ENCODE measurements at regions not wholly inside any gene's neighbourhood (a gene's known extent, or its start where the extent isn't known, plus 50 kb on each side); places are given as distances from the start of the nearest gene placed in this dataset.

GRCh38 chr6:110542311-110543024 is 66.1 kb upstream of the SLC22A16 start:
- H4K5ac ChIP-seq (ENCODE audit: low read depth, low read length) = peak overlapping the region; percentile 16; the same call in 1 of the 2 replicates
- H3K23ac ChIP-seq (ENCODE audit: low read depth, low read length) = no peak overlapping the region
- no peak overlapping the region for H4K91ac ChIP-seq (ENCODE audit: insufficient read depth, low read depth, low read length)
- no peaks in the 10 kb centered on the region for H3K36me3 ChIP-seq (ENCODE audit: control insufficient read depth, insufficient read depth, low read length)
- peak overlapping the region; percentile 9 for H2AFZ ChIP-seq (replicated peaks; ENCODE audit: low read length, poor library complexity)
- peaks cover 5% of the 10 kb centered on the region for H3K9me3 ChIP-seq (ENCODE audit: control insufficient read depth, insufficient read depth, low read length)
- no peaks in the 10 kb centered on the region for H4K20me1 ChIP-seq (ENCODE audit: insufficient read depth, low read length)
- intact Hi-C loops (cut with micrococcal nuclease) (no loop called here), in situ Hi-C loops (cut with MboI; ENCODE audit: low sequenced_read_pairs) (loop anchor here (25.0 kb wide), 1 partner anchor 670 kb away; no protein-coding TSS in a partner anchor), dilution Hi-C loops (cut with HindIII; ENCODE audit: low sequenced_read_pairs, unreplicated experiment) (no loop called here)
- H4K8ac ChIP-seq (ENCODE audit: low read depth in 2 of 2, low read length in 2 of 2) = no peak overlapping the region
- no peak overlapping the region for H2BK15ac ChIP-seq (ENCODE audit: low read depth, low read length)
- DNase-seq = no peak
- no peak overlapping the region for H3K27ac ChIP-seq (ENCODE audit: insufficient read depth, low read length)
- H3K79me1 ChIP-seq (ENCODE audit: low read depth in 1 of 2, low read length in 2 of 2) = peaks cover 0 to 7% of the 10 kb centered on the region in 2 experiments; a peak in 1 of 4 replicates
- H2BK5ac ChIP-seq (ENCODE audit: low read depth, low read length, poor library complexity, severe bottlenecking) = no peak overlapping the region
- CTCF ChIA-PET = no interaction called here
- H3K14ac ChIP-seq (replicated peaks; ENCODE audit: low read depth, low read length) = no peak overlapping the region
- no peak overlapping the region; the same call in 1 of the 2 replicates for H2BK120ac ChIP-seq (ENCODE audit: low read depth, low read length)
- H2AK5ac ChIP-seq (ENCODE audit: low read depth, low read length) = no peak overlapping the region
- 54% methylated on average over 4 of the region's 11 CpGs; no CpG with 5 or more reads in 1 of the 2 experiments for WGBS, 2 experiments (ENCODE audit: extremely low coverage in 2 of 2, insufficient read length in 1 of 2)
- POLR2A ChIA-PET (ENCODE audit: unreplicated experiment) = interaction anchor here (0.6 kb wide), 1 partner anchor 273 kb away, joined by 4 read pairs; the partner anchor contains the start of gene CDK19
- no peak overlapping the region for H3K4me3 ChIP-seq (ENCODE audit: insufficient read depth, low read depth, low read length)
- ATAC-seq (ENCODE audit: low read depth) = peak; percentile 9
- peaks cover 12% of the 10 kb centered on the region for H3K4me1 ChIP-seq (ENCODE audit: control insufficient read depth, insufficient read depth, low read length)
- no peak overlapping the region for H3K56ac ChIP-seq (ENCODE audit: extremely low read depth, insufficient read depth, low read length)
- no peak overlapping the region for H3K4me2 ChIP-seq (ENCODE audit: low read depth, low read length)
- peak overlapping the region; percentile 18; the same call in 1 of the 2 replicates for H3K4ac ChIP-seq (ENCODE audit: low read depth, low read length)
- no peak overlapping the region for H3K9ac ChIP-seq (ENCODE audit: low read depth, low read length)
- H3K27me3 ChIP-seq (ENCODE audit: control insufficient read depth, insufficient read depth, low read length) = no peaks in the 10 kb centered on the region
- BruUV-seq (replicated peaks) = no TSS peak
- peak overlapping the region; percentile 4; the same call in 1 of the 2 replicates for H3K18ac ChIP-seq (ENCODE audit: low read depth, low read length)
- H2BK20ac ChIP-seq (ENCODE audit: low read depth, low read length) = no peak overlapping the region
- no peak overlapping the region for H2AK9ac ChIP-seq (replicated peaks; ENCODE audit: low read depth, low read length, poor library complexity)
- peaks cover 15% of the 10 kb centered on the region for H3K9me1 ChIP-seq (ENCODE audit: insufficient read depth, low read length)
- TF ChIP-seq MAFK (IDR thresholded peaks at IDR 0.05; ENCODE audit: low read depth, low read length) = no peak
- no peak for TF ChIP-seq ELK1 (IDR thresholded peaks at IDR 0.05; ENCODE audit: borderline replicate concordance, low read depth, low read length)
- no peak for TF ChIP-seq POLR2A (IDR thresholded peaks at IDR 0.05; ENCODE audit: low read depth, low read length)
- TF ChIP-seq RAD21 (IDR thresholded peaks at IDR 0.05; ENCODE audit: low read length) = no peak
- TF ChIP-seq CEBPB (IDR thresholded peaks at IDR 0.05; ENCODE audit: low read depth, low read length) = no peak
- no peak for TF ChIP-seq RCOR1 (IDR thresholded peaks at IDR 0.05; ENCODE audit: insufficient replicate concordance, low read length)
- no peak for TF ChIP-seq SMC3 (IDR thresholded peaks at IDR 0.05; ENCODE audit: low read depth, low read length)
- TF ChIP-seq RFX5 (IDR thresholded peaks at IDR 0.05; ENCODE audit: low read depth, low read length) = no peak
- TF ChIP-seq CTCF (conservative IDR thresholded peaks at IDR 0.05; ENCODE audit: low read depth, low read length) = no peak
- no peak for TF ChIP-seq FOS (IDR thresholded peaks at IDR 0.05; ENCODE audit: low read depth, low read length)
- no peak for TF ChIP-seq MXI1 (IDR thresholded peaks at IDR 0.05; ENCODE audit: borderline replicate concordance, low read depth, low read length)
- TF ChIP-seq CHD1 (IDR thresholded peaks at IDR 0.05; ENCODE audit: low read depth, low read length) = no peak
- TF ChIP-seq NFE2L2 (IDR thresholded peaks at IDR 0.05; ENCODE audit: low read depth, low read length) = no peak
- TF ChIP-seq MAZ (IDR thresholded peaks at IDR 0.05; ENCODE audit: borderline replicate concordance, low read depth, low read length) = no peak
- TF ChIP-seq BHLHE40 (IDR thresholded peaks at IDR 0.05; ENCODE audit: low read depth, low read length) = no peak
